Stimulated activated effector memory CD8-positive, alpha-beta T cell treated with anti-CD3 and anti-CD28 coated beads, Interleukin-12 subunit alpha, Interleukin-12 subunit beta, amount 100 ng/mL, for 72 hours (primary cell): ENCODE measurements at regions not wholly inside any gene's neighbourhood (a gene's known extent, or its start where the extent isn't known, plus 50 kb on each side); places are given as distances from the start of the nearest gene placed in this dataset.

Source experiments
- ATAC-seq: fragments of 150-1000 bp; cut with Tn5 transposase; 2 replicates; pipeline ENCODE4 v1.10.0; 2021
- DNase-seq, 2 donors: peaks; one replicate each; pipeline ENCODE4 v3.0.0; 2021 to 2022; ENCODE audit warnings: low spot score in 2 of 2
- H3K27ac Mint-ChIP-seq: one replicate; pipeline ENCODE4 v1.8.0; 2022; ENCODE audit warnings: mild to moderate bottlenecking, mixed read lengths
- H3K36me3 Mint-ChIP-seq: one replicate; pipeline ENCODE4 v1.8.0; 2022; ENCODE audit warnings: mild to moderate bottlenecking, mixed read lengths
- H3K4me1 Mint-ChIP-seq: one replicate; pipeline ENCODE4 v1.8.0; 2022; ENCODE audit warnings: mixed read lengths
- H3K4me3 Mint-ChIP-seq: one replicate; pipeline ENCODE4 v1.8.0; 2022; ENCODE audit warnings: mild to moderate bottlenecking, mixed read lengths
- H3K9me3 Mint-ChIP-seq: one replicate; pipeline ENCODE4 v1.8.0; 2022; ENCODE audit warnings: mixed read lengths

- Mint-ChIP-seq H3K27ac (no peak overlapping the region), H3K9me3 (peaks cover 5% of the 10 kb centered on the region), H3K4me3 (no peak overlapping the region), H3K36me3 (no peaks in the 10 kb centered on the region), H3K4me1 (no peaks in the 10 kb centered on the region)
- DNase-seq (no peak), ATAC-seq (no peak)
Observed at GRCh38 chr1:78759881-78760280, 110.2 kb downstream of the IFI44 start.

GRCh38 chr1:78760858-78761257 lies 111.2 kb downstream of the IFI44 start:
- no peak for DNase-seq
- Mint-ChIP-seq H3K9me3 (peaks cover 6% of the 10 kb centered on the region), H3K36me3 (no peaks in the 10 kb centered on the region), H3K4me1 (no peaks in the 10 kb centered on the region), H3K27ac (no peak overlapping the region), H3K4me3 (no peak overlapping the region)
- ATAC-seq, result no peak

GRCh38 chr1:78762113-78762512 lies 112.5 kb downstream of the IFI44 start:
- no peak overlapping the region for H3K4me3 Mint-ChIP-seq
- no peaks in the 10 kb centered on the region for H3K4me1 Mint-ChIP-seq
- ATAC-seq (no peak), DNase-seq (no peak)
- no peak overlapping the region for H3K27ac Mint-ChIP-seq
- H3K36me3 Mint-ChIP-seq, result no peaks in the 10 kb centered on the region
- H3K9me3 Mint-ChIP-seq, result peaks cover 7% of the 10 kb centered on the region

- DNase-seq (no peak), ATAC-seq (no peak)
- Mint-ChIP-seq H3K27ac (no peak overlapping the region), H3K36me3 (no peaks in the 10 kb centered on the region), H3K9me3 (peaks cover 7% of the 10 kb centered on the region), H3K4me3 (no peak overlapping the region), H3K4me1 (no peaks in the 10 kb centered on the region)
Observed at GRCh38 chr1:78765489-78765888, 115.9 kb downstream of the IFI44 start.

- Mint-ChIP-seq H3K9me3 (peaks cover 11% of the 10 kb centered on the region), H3K4me1 (no peaks in the 10 kb centered on the region), H3K27ac (no peak overlapping the region), H3K4me3 (no peak overlapping the region), H3K36me3 (no peaks in the 10 kb centered on the region)
- ATAC-seq (no peak), DNase-seq (no peak)
Observed at GRCh38 chr1:78779831-78780230, 130.2 kb downstream of the IFI44 start.

GRCh38 chr1:78787544-78787943 lies 137.9 kb downstream of the IFI44 start:
- Mint-ChIP-seq H3K36me3 (no peaks in the 10 kb centered on the region), H3K4me3 (no peak overlapping the region)

GRCh38 chr1:78790174-78790573 lies 140.5 kb downstream of the IFI44 start:
- no peaks in the 10 kb centered on the region for H3K4me1 Mint-ChIP-seq
- no peaks in the 10 kb centered on the region for H3K36me3 Mint-ChIP-seq
- H3K9me3 Mint-ChIP-seq, result peaks cover 3% of the 10 kb centered on the region
- H3K27ac Mint-ChIP-seq, result no peak overlapping the region
- H3K4me3 Mint-ChIP-seq, result no peak overlapping the region
- DNase-seq (no peak), ATAC-seq (no peak)

More at GRCh38 chr1:78787544-78787943, 137.9 kb downstream of the IFI44 start:
- H3K9me3 Mint-ChIP-seq, result no peaks in the 10 kb centered on the region
- ATAC-seq, result no peak
- DNase-seq, result no peak
- no peak overlapping the region for H3K27ac Mint-ChIP-seq
- no peaks in the 10 kb centered on the region for H3K4me1 Mint-ChIP-seq

GRCh38 chr1:78792756-78793155 lies 143.1 kb downstream of the IFI44 start:
- Mint-ChIP-seq H3K36me3 (no peaks in the 10 kb centered on the region), H3K4me3 (no peak overlapping the region), H3K9me3 (peaks cover 3% of the 10 kb centered on the region), H3K27ac (no peak overlapping the region), H3K4me1 (no peaks in the 10 kb centered on the region)
- no peak for ATAC-seq
- DNase-seq, result no peak

- Mint-ChIP-seq H3K4me3 (no peak overlapping the region), H3K36me3 (no peaks in the 10 kb centered on the region)
Observed at GRCh38 chr1:78797108-78797781, 147.6 kb downstream of the IFI44 start.

GRCh38 chr1:78799926-78800325 lies 150.3 kb downstream of the IFI44 start:
- H3K4me1 Mint-ChIP-seq, result no peaks in the 10 kb centered on the region
- DNase-seq (no peak), ATAC-seq (no peak)
- no peak overlapping the region for H3K4me3 Mint-ChIP-seq
- no peaks in the 10 kb centered on the region for H3K36me3 Mint-ChIP-seq
- H3K27ac Mint-ChIP-seq, result no peak overlapping the region
- H3K9me3 Mint-ChIP-seq, result no peaks in the 10 kb centered on the region

More at GRCh38 chr1:78797108-78797781, 147.6 kb downstream of the IFI44 start:
- Mint-ChIP-seq H3K9me3 (peaks cover 3% of the 10 kb centered on the region), H3K27ac (no peak overlapping the region), H3K4me1 (no peaks in the 10 kb centered on the region)
- ATAC-seq (no peak), DNase-seq (no peak)

GRCh38 chr1:78814176-78814575 lies 164.5 kb downstream of the IFI44 start:
- no peaks in the 10 kb centered on the region for H3K9me3 Mint-ChIP-seq
- no peak for DNase-seq
- no peaks in the 10 kb centered on the region for H3K4me1 Mint-ChIP-seq
- no peak for ATAC-seq
- H3K36me3 Mint-ChIP-seq, result no peaks in the 10 kb centered on the region
- no peak overlapping the region for H3K27ac Mint-ChIP-seq
- H3K4me3 Mint-ChIP-seq, result no peak overlapping the region

- Mint-ChIP-seq H3K27ac (no peak overlapping the region), H3K36me3 (no peaks in the 10 kb centered on the region), H3K4me1 (no peaks in the 10 kb centered on the region), H3K9me3 (no peaks in the 10 kb centered on the region), H3K4me3 (no peak overlapping the region)
- ATAC-seq (no peak), DNase-seq (no peak)
Observed at GRCh38 chr1:78825561-78825960, 175.9 kb downstream of the IFI44 start.

- no peaks in the 10 kb centered on the region for H3K36me3 Mint-ChIP-seq
- peaks cover 6% of the 10 kb centered on the region for H3K4me1 Mint-ChIP-seq
- no peak overlapping the region for H3K27ac Mint-ChIP-seq
- ATAC-seq, result no peak
- DNase-seq, result no peak
- H3K4me3 Mint-ChIP-seq, result no peak overlapping the region
- no peaks in the 10 kb centered on the region for H3K9me3 Mint-ChIP-seq
Observed at GRCh38 chr1:78829644-78830043, 176.9 kb downstream of the ADGRL4 start.

- no peak overlapping the region for H3K27ac Mint-ChIP-seq
- no peaks in the 10 kb centered on the region for H3K36me3 Mint-ChIP-seq
- ATAC-seq, result no peak
- peaks cover 6% of the 10 kb centered on the region for H3K4me1 Mint-ChIP-seq
- no peak for DNase-seq
- no peak overlapping the region for H3K4me3 Mint-ChIP-seq
- H3K9me3 Mint-ChIP-seq, result no peaks in the 10 kb centered on the region
Observed at GRCh38 chr1:78830321-78830720, 176.2 kb downstream of the ADGRL4 start.

GRCh38 chr1:78831731-78832360 lies 174.7 kb downstream of the ADGRL4 start:
- peaks cover 12% of the 10 kb centered on the region for H3K4me1 Mint-ChIP-seq
- H3K27ac Mint-ChIP-seq, result no peak overlapping the region
- no peaks in the 10 kb centered on the region for H3K9me3 Mint-ChIP-seq
- no peak for DNase-seq
- H3K4me3 Mint-ChIP-seq, result no peak overlapping the region
- peak; percentile 47 for ATAC-seq
- no peaks in the 10 kb centered on the region for H3K36me3 Mint-ChIP-seq

GRCh38 chr1:78833491-78833890 lies 173.0 kb downstream of the ADGRL4 start:
- DNase-seq, result no peak
- Mint-ChIP-seq H3K9me3 (no peaks in the 10 kb centered on the region), H3K4me3 (no peak overlapping the region), H3K4me1 (peaks cover 17% of the 10 kb centered on the region), H3K36me3 (no peaks in the 10 kb centered on the region), H3K27ac (no peak overlapping the region)
- ATAC-seq, result no peak
